Osteocyte (in vitro differentiated cells): ENCODE measurements at regions not wholly inside any gene's neighbourhood (a gene's known extent, or its start where the extent isn't known, plus 50 kb on each side); places are given as distances from the start of the nearest gene placed in this dataset.

Experiments
- DNase-seq: peaks from one replicate; pipeline ENCODE4 v3.0.0; 2021; ENCODE audit warnings: mixed read lengths; ENCODE audit not compliant: unreplicated experiment; ENCODE audit errors: extremely low spot score
- H3K27ac Mint-ChIP-seq: one replicate; pipeline ENCODE4 v1.8.0; 2021; ENCODE audit warnings: mild to moderate bottlenecking, mixed read lengths; ENCODE audit not compliant: unreplicated experiment
- H3K27me3 Mint-ChIP-seq: one replicate; pipeline ENCODE4 v1.8.0; 2021; ENCODE audit warnings: mixed read lengths; ENCODE audit not compliant: unreplicated experiment
- H3K36me3 Mint-ChIP-seq: one replicate; pipeline ENCODE4 v1.8.0; 2021; ENCODE audit warnings: mixed read lengths; ENCODE audit not compliant: unreplicated experiment
- H3K4me1 Mint-ChIP-seq: one replicate; pipeline ENCODE4 v1.8.0; 2021; ENCODE audit warnings: mixed read lengths; ENCODE audit not compliant: unreplicated experiment
- H3K4me3 Mint-ChIP-seq: one replicate; pipeline ENCODE4 v1.8.0; 2021; ENCODE audit warnings: mild to moderate bottlenecking, moderate library complexity, mixed read lengths; ENCODE audit not compliant: unreplicated experiment
- H3K9me3 Mint-ChIP-seq: one replicate; pipeline ENCODE4 v1.8.0; 2021; ENCODE audit warnings: mixed read lengths; ENCODE audit not compliant: unreplicated experiment
- TF ChIP-seq, protein P1 (sequence below): fragments of 200-600 bp; sonication (generic); IDR thresholded peaks from 2 replicates; pipeline ENCODE4 v1.5.0; 2021; ENCODE audit warnings: antibody characterized with exemption, mild to moderate bottlenecking, moderate library complexity

DNA sequence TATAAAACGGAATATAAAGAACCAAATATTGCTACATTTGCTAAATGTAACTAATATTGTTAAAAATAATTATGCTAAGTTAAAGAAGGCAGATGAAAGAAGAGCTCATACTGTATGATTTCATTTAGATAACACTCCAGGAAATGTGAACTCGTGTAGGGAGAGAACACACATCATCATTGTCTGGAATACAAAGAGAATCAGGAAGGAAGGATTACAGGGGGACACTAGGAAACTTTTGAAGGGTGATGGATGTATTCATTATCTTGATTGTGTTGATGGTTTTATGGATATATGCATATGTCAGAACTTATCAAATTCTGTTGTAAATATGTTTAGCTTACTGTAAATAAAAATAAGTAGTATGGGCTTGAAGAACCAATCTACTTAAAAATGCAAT, 104.1 kb upstream of the TRIB2 start:
- Mint-ChIP-seq H3K9me3 (peaks cover 5% of the 10 kb centered on the region), H3K4me1 (peaks cover 12% of the 10 kb centered on the region), H3K27me3 (no peaks in the 10 kb centered on the region), H3K4me3 (no peak overlapping the region), H3K36me3 (peaks cover 4% of the 10 kb centered on the region), H3K27ac (no peak overlapping the region)
- TF ChIP-seq, protein P1, sequence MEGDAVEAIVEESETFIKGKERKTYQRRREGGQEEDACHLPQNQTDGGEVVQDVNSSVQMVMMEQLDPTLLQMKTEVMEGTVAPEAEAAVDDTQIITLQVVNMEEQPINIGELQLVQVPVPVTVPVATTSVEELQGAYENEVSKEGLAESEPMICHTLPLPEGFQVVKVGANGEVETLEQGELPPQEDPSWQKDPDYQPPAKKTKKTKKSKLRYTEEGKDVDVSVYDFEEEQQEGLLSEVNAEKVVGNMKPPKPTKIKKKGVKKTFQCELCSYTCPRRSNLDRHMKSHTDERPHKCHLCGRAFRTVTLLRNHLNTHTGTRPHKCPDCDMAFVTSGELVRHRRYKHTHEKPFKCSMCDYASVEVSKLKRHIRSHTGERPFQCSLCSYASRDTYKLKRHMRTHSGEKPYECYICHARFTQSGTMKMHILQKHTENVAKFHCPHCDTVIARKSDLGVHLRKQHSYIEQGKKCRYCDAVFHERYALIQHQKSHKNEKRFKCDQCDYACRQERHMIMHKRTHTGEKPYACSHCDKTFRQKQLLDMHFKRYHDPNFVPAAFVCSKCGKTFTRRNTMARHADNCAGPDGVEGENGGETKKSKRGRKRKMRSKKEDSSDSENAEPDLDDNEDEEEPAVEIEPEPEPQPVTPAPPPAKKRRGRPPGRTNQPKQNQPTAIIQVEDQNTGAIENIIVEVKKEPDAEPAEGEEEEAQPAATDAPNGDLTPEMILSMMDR, result no peak
- DNase-seq, result no peak

DNA sequence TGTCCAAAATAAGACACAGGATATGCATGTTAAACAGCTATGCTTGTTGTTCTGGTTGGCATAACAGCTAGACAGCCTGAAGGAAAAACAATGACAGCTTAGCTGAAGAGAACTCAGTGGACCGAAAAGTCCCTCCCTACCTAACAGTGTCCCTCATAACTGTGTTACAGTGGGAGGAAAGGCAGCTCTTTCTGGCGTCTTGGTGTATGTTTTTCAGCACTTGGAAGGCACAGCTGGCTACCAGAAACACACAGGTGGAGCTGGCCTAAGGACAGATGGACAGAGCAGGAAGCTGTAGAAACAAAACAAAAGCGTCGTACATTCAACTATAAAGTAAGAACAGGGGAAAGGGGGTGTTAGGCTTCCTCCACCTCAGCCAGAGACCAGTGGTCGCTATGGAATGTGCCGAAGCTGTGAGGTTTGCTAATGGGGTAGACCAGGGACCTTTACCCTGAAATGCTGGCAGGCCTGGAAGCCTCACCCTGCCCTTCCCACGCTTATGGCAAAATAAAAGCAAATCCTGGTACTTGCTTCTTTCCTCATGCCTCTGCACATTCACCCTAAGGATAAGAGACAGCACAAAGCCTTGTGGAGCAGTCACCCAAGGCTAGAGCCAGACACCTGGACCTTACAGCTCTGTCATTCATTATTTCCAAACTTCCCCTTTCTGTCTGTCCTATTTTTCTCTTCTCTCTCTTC, 103.5 kb upstream of the TRIB2 start:
- no peak for DNase-seq
- no peaks in the 10 kb centered on the region for H3K27me3 Mint-ChIP-seq
- H3K27ac Mint-ChIP-seq, result no peak overlapping the region
- no peak overlapping the region for H3K4me3 Mint-ChIP-seq
- peaks cover 5% of the 10 kb centered on the region for H3K9me3 Mint-ChIP-seq
- peaks cover 4% of the 10 kb centered on the region for H3K36me3 Mint-ChIP-seq
- TF ChIP-seq, protein P1, result no peak
- H3K4me1 Mint-ChIP-seq, result peaks cover 18% of the 10 kb centered on the region

DNA sequence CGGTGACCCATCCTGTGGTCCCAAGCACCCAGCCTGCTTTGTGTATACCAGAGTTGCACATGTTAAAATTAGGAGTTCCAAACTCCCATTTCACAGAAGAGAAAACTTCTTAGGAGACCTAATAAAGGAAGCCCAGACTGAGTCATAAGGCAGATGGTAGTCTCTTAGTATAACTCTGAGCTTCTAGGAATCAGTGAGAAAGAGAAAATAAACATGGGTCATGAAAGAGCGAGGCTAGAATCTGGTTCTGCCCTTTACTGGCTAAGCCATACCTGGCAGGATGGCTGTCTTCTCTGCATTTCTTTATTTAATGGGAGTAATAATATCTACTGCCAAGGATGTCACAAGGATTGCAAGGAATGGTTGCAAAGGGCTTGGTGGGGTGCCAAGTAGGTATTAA, 101.2 kb upstream of the TRIB2 start:
- TF ChIP-seq, protein P1, result no peak
- peaks cover 2% of the 10 kb centered on the region for H3K36me3 Mint-ChIP-seq
- no peak overlapping the region for H3K4me3 Mint-ChIP-seq
- H3K27ac Mint-ChIP-seq, result no peak overlapping the region
- H3K4me1 Mint-ChIP-seq, result peaks cover 39% of the 10 kb centered on the region
- no peak for DNase-seq
- no peaks in the 10 kb centered on the region for H3K27me3 Mint-ChIP-seq
- peaks cover under 1% of the 10 kb centered on the region for H3K9me3 Mint-ChIP-seq

DNA sequence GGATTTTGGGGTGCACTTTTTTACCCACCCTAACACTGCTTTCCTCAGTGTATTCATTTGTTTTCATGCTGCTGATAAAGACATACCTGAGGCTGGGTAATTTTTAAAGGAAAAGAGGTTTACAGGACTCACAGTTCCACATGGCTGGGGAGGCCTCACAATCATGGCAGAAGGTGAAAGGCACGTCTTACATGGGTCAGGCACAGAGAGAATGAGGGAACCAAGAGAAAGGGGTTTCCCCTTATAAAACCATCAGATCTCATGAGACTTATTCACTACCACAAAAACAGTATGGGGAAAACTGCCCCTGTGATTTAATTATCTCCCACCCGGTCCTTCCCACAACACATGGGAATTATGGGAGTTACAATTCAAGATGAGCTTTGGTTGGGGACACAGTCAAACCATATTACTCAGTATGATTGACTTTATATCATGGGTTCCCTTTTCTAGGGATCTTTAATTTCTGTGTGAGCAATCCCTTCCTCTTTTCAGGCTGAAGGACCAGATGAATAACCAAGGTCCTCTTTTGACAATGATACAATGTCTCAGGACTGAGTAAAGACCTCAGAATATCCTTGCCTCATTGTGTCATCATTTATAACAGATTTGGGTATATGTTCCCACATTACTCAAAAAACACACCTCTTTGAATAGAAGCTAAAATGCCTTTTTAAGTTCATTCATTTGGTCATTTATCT, 100.1 kb upstream of the TRIB2 start:
- TF ChIP-seq, protein P1, result no peak
- no peak overlapping the region for H3K27ac Mint-ChIP-seq
- DNase-seq, result no peak
- no peak overlapping the region for H3K4me3 Mint-ChIP-seq
- H3K36me3 Mint-ChIP-seq, result peaks cover 2% of the 10 kb centered on the region
- no peaks in the 10 kb centered on the region for H3K9me3 Mint-ChIP-seq
- H3K27me3 Mint-ChIP-seq, result no peaks in the 10 kb centered on the region
- H3K4me1 Mint-ChIP-seq, result peaks cover 38% of the 10 kb centered on the region

DNA sequence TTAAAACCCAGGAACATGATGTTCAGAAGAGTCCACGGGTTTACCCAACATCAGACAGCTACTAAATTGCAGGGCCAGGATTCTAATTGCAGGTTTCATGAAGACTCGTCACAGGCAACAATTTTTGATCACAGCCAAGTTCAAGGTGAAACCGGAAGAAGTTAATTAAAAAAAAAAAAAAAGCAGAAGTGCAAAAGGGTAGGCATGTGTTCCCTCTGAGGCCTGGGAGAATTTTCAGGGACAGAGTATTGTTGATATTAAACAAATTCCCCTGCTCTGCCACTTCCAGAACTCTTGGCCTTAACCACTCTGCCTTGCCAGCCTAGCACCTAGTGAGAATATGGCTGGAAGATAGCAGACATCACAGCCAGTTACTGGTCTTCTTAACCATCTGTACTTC, 99.4 kb upstream of the TRIB2 start:
- Mint-ChIP-seq H3K4me3 (no peak overlapping the region), H3K9me3 (no peaks in the 10 kb centered on the region), H3K27me3 (no peaks in the 10 kb centered on the region), H3K36me3 (no peaks in the 10 kb centered on the region), H3K4me1 (peaks cover 38% of the 10 kb centered on the region), H3K27ac (no peak overlapping the region)
- DNase-seq, result no peak
- TF ChIP-seq, protein P1, result no peak
